NCI-H146 treated with DMSO at 0.1 percent for 48 hours (cell line): ENCODE measurements at regions not wholly inside any gene's neighbourhood (a gene's known extent, or its start where the extent isn't known, plus 50 kb on each side); places are given as distances from the start of the nearest gene placed in this dataset.

Experiments
- DNase-seq: peaks from one replicate; lab custom pipeline; 2025; ENCODE audit not compliant: unreplicated experiment; lab: John Stamatoyannopoulos, UW

GRCh38 chr7:25965405-25966123, 186.4 kb upstream of the NFE2L3 start:
- no peak for DNase-seq

- DNase-seq: no peak
Observed at GRCh38 chr7:25966469-25966868, 185.5 kb upstream of the NFE2L3 start.

GRCh38 chr7:25967278-25968204, 184.5 kb upstream of the NFE2L3 start:
- no peak for DNase-seq

- DNase-seq: no peak
Observed at GRCh38 chr7:25968205-25968993, 183.6 kb upstream of the NFE2L3 start.

GRCh38 chr7:25970356-25970755, 181.6 kb upstream of the NFE2L3 start:
- DNase-seq: no peak

- DNase-seq: no peak
Observed at GRCh38 chr7:25970911-25971310, 181.1 kb upstream of the NFE2L3 start.

GRCh38 chr7:25976630-25977029, 175.4 kb upstream of the NFE2L3 start:
- DNase-seq: no peak

- no peak for DNase-seq
Observed at GRCh38 chr7:25978466-25978865, 173.5 kb upstream of the NFE2L3 start.

- no peak for DNase-seq
Observed at GRCh38 chr7:25979605-25980004, 172.4 kb upstream of the NFE2L3 start.

- no peak for DNase-seq
Observed at GRCh38 chr7:25982684-25983083, 169.3 kb upstream of the NFE2L3 start.

GRCh38 chr7:25985196-25985595, 166.8 kb upstream of the NFE2L3 start:
- no peak for DNase-seq

- peak; percentile 41 for DNase-seq
Observed at GRCh38 chr7:25988640-25989039, 163.4 kb upstream of the NFE2L3 start.

GRCh38 chr7:25989140-25989705, 162.8 kb upstream of the NFE2L3 start:
- peak; percentile 54 for DNase-seq

- no peak for DNase-seq
Observed at GRCh38 chr7:25994433-25994994, 157.5 kb upstream of the NFE2L3 start.

GRCh38 chr7:25995216-25995615, 156.8 kb upstream of the NFE2L3 start:
- peak; percentile 23 for DNase-seq

- peak; percentile 65 for DNase-seq
Observed at GRCh38 chr7:25996006-25996408, 156.0 kb upstream of the NFE2L3 start.

- no peak for DNase-seq
Observed at GRCh38 chr7:25998499-25998898, 153.5 kb upstream of the NFE2L3 start.

GRCh38 chr7:26000841-26001240, 151.2 kb upstream of the NFE2L3 start:
- DNase-seq: no peak

GRCh38 chr7:26001662-26002244, 150.2 kb upstream of the NFE2L3 start:
- no peak for DNase-seq

GRCh38 chr7:26005683-26006410, 146.2 kb upstream of the NFE2L3 start:
- DNase-seq: no peak
